ENCODE measurements at regions not wholly inside any gene's neighbourhood (a gene's known extent, or its start where the extent isn't known, plus 50 kb on each side); places are given as distances from the start of the nearest gene placed in this dataset.

DNA sequence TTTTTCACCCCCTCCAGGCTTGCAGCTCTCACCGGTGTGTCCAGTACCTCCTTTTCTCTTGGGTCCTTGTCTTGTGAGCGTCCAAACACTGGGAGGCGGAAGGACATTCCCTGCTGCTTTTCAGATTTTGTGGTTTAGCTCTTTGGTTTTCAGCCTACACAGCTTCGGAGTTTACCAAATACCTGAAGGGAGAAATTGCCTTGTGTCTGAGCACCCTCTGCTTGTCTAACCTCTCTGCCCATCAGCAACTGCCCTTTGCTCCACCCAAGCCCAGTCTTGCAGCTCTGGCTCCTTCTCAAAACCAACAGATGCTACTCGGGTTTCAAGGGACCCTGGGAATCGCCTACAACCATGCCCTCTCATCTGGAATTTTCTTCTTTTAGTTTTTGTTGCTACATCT, 519.1 kb upstream of the IGFBP3 start:
- H3K4me1 ChIP-seq, result no peaks in the 10 kb centered on the region
- intact Hi-C loops (cut with DNase I), result no loop called here
- no peaks in the 10 kb centered on the region for H3K36me3 ChIP-seq
- no peak for TF ChIP-seq CTCF (IDR thresholded peaks at IDR 0.05)
- H3K9me3 ChIP-seq, result peaks cover 0 to 10% of the 10 kb centered on the region in 2 donors
- no peak overlapping the region for H3K27ac ChIP-seq
- DNase-seq (ENCODE audit: low spot score in 2 of 2), result no peak
- no peaks in the 10 kb centered on the region for H3K27me3 ChIP-seq
- H3K4me3 ChIP-seq, result no peak overlapping the region

GRCh38 chr7:46432708-46433107, 511.6 kb upstream of the IGFBP3 start:
- Histone ChIP-seq H3K27ac (no peak overlapping the region), H3K9me3 (peaks cover 0 to 10% of the 10 kb centered on the region in 2 donors), H3K36me3 (no peaks in the 10 kb centered on the region), H3K27me3 (no peaks in the 10 kb centered on the region), H3K4me3 (no peak overlapping the region), H3K4me1 (no peaks in the 10 kb centered on the region)
- intact Hi-C loops (cut with DNase I), result no loop called here
- no peak for DNase-seq (ENCODE audit: low spot score in 2 of 2)
- TF ChIP-seq CTCF (IDR thresholded peaks at IDR 0.05), result no peak

DNA sequence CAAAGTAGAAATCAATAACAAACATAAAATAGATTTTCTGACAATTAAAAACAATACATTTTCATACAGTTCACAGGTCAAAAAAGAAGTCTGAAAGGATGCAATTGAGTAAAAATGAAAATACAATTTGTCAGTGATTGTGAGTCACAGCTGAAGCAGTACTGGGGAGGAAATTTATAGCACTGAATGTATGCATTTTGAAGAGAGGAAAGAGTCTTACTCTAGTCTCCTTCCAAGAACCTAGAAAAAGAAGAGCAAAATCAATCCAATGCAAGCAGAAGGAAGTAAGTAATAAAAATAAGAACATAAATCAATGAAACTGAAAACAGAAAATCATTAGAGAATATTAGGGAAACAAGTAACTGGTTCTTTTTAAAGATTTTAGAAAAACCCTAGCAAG, 507.2 kb upstream of the IGFBP3 start:
- no peak overlapping the region for H3K4me3 ChIP-seq
- no peak for TF ChIP-seq CTCF (IDR thresholded peaks at IDR 0.05)
- H3K27me3 ChIP-seq, result no peaks in the 10 kb centered on the region
- H3K27ac ChIP-seq, result no peak overlapping the region
- H3K4me1 ChIP-seq, result no peaks in the 10 kb centered on the region
- intact Hi-C loops (cut with DNase I), result no loop called here
- no peaks in the 10 kb centered on the region for H3K36me3 ChIP-seq
- no peaks in the 10 kb centered on the region for H3K9me3 ChIP-seq
- DNase-seq (ENCODE audit: low spot score in 2 of 2), result no peak

GRCh38 chr7:46424934-46425333, 503.9 kb upstream of the IGFBP3 start:
- DNase-seq (ENCODE audit: low spot score in 2 of 2), result no peak
- no peaks in the 10 kb centered on the region for H3K4me1 ChIP-seq
- no peaks in the 10 kb centered on the region for H3K27me3 ChIP-seq
- TF ChIP-seq CTCF (IDR thresholded peaks at IDR 0.05), result no peak
- H3K4me3 ChIP-seq, result no peak overlapping the region
- intact Hi-C loops (cut with DNase I), result no loop called here
- H3K9me3 ChIP-seq, result no peaks in the 10 kb centered on the region
- H3K27ac ChIP-seq, result no peak overlapping the region
- H3K36me3 ChIP-seq, result no peaks in the 10 kb centered on the region

GRCh38 chr7:46421441-46422230, 500.6 kb upstream of the IGFBP3 start:
- DNase-seq (ENCODE audit: low spot score in 2 of 2), result no peak
- Histone ChIP-seq H3K4me1 (no peaks in the 10 kb centered on the region), H3K27me3 (no peaks in the 10 kb centered on the region), H3K27ac (no peak overlapping the region), H3K4me3 (no peak overlapping the region), H3K9me3 (no peaks in the 10 kb centered on the region), H3K36me3 (no peaks in the 10 kb centered on the region)
- intact Hi-C loops (cut with DNase I), result no loop called here
- no peak for TF ChIP-seq CTCF (IDR thresholded peaks at IDR 0.05)

All from ascending aorta (tissue), 2 donors.